ENCODE measurements at regions not wholly inside any gene's neighbourhood (a gene's known extent, or its start where the extent isn't known, plus 50 kb on each side); places are given as distances from the start of the nearest gene placed in this dataset.
"Not testable (repeated sequence)": the region's sequence is repeated elsewhere in the genome, so short reads cannot be mapped to it uniquely, and the experiment has no call there.

- DNase-seq = no peak
Observed at GRCh38 chr16:51839727-51840462, 688.8 kb upstream of the SALL1 start.

DNA sequence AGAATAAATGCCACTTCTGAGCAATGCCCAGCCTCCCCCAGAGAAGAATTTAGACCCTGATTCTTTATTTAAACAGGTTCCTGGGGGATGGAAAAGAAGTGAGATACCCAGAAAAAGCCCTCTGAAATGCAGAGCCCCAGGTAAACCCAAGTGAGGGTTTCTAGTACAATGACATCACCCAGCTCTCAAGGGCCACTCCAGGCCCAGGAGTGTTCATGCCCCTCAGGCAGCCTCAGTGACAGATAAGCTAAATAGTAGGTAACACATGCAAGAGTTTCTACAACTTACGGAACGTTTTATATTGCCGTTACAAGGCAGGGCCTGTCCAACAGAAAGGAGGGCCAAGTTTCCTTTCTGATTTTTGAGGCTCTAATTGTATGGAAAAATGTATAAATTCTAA, 683.7 kb upstream of the SALL1 start:
- DNase-seq = no peak

DNA sequence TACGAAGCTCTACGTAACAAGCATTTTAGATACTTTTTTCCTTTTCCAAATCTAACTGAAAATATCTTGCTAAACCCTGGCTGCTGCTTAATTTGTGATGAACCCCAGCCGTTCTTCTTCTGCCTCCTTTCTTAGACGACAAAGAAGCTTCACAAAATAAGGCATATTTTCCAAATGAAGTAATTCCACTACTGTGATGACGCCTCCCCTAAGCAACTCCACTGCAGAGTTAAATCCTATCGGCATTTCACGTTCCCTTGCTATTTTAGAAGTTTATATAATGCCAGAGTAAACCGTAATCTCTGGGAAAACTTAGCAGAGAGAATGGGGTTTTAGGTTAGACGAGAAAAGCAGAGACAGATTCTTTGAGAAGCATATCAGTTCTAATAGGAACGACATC, 683.1 kb upstream of the SALL1 start:
- no peak for DNase-seq

GRCh38 chr16:51831595-51832367, 680.7 kb upstream of the SALL1 start:
- no peak for DNase-seq

DNA sequence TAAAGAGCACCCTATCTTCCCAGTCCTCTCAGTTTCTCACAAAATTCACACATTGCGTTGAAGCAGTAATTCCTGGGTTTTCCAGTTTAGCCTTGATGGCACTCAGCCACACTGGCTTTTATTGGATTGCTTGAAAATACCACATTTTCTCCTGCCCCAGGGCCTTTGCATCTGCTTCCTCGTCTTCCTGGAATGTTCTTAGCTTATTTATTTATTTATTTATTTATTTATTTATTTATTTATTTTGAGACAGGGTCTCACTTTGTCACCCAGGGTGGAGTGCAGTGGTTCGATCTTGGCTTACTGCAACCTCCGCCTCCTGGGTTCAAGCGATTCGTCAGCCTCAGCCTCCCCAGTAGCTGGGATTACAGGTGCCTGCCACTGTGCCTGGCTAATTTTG, 680.0 kb upstream of the SALL1 start:
- not testable (repeated sequence) for DNase-seq

DNA sequence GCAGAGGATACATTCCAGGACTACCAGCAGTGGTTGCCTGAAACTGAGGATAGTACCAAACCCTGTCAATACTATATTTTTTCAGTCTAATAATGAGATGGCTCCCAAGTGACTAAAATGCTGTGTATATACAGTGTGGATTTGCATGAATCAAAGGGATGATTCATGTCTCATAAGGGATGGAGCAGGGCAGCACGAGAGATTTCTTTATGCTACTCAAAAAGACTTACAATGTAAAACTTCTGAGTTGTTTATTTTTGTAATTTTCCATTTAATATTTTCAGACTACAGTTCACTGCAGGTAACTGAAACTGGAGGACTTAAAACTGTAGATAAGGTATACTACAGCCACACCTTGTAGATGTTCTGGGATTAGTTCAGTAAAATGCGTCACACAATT, 674.7 kb upstream of the SALL1 start:
- no peak for DNase-seq

- no peak for DNase-seq
Observed at GRCh38 chr16:51822471-51822870, 671.4 kb upstream of the SALL1 start.

DNA sequence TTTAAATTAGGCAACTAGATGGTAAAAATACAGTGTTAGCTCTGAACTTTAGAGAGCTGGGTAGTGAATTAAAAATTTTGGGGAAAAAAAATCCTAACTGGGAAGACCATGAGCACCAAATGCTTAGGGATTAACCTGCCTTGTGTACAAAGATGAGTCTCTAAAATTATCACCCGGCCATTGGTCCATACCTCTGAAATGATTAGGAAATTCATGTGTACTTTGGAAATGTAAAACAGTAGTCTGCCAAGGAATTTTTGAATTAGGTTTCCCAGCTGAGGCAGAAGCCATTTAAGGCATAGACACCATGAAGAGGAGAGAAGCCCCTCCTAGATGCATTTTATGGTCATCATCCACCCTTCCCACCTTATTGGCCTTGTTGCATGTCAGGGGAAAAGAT, 670.5 kb upstream of the SALL1 start:
- DNase-seq = no peak

DNA sequence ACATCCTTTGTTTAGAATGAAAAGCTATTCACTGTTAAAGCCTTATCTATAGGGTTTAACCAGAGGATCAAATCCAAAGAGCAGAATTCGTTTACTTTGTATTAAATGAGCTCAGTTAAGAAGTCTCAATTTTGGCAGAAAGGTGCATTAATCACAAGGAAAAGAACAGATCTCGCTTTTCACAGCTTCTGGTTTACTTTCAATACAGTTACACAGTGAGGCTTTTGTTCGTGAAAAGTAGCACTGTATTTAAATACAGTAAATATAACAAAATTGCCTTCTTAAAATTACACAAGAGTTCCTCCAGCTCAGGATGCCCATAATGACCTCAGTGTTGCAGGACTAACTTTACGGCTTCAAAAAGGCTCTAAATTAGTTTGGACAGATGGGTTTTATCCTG, 669.1 kb upstream of the SALL1 start:
- no peak for DNase-seq

- DNase-seq = peak in 1 of 2 experiments; percentile 3
Observed at GRCh38 chr16:51818342-51818944, 667.4 kb upstream of the SALL1 start.

DNA sequence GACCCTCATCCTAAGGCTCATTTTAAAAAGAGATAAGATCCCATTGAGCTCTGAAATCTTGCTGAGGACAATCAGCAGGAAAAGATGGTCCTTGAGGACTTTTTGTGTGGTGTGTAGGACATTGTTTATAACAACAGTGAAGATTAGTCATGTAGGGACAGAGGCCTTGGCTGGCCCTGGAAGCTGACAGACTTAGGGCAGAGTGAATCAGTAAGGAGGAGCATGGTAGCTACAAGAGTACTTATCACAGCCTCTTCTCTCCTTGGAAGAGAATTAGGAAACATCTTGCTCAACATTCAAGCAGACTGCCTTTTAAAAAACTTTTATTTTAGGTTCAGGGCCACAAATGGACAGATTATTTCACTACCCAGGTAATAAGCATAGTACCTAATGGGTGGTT, 665.9 kb upstream of the SALL1 start:
- no peak for DNase-seq

DNA sequence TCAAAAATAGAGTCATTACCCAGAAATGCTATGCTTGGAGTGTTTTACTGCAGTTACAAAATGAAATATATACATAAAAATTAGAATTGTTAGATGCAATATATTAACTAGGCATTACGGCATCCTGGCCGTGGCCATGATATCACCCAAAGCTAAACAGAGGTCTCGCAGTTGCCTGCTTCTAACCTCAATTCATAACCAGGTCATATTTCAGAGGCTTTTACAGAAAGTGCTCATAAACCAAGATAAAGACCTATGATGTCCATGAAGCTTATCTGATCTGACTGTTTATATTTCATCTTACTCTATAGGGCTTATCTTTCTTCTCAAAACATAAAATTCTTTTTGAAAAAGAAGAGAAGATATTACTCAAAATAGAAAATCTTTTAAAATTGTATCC, 664.5 kb upstream of the SALL1 start:
- no peak for DNase-seq

GRCh38 chr16:51814617-51815016, 663.5 kb upstream of the SALL1 start:
- DNase-seq = no peak

DNA sequence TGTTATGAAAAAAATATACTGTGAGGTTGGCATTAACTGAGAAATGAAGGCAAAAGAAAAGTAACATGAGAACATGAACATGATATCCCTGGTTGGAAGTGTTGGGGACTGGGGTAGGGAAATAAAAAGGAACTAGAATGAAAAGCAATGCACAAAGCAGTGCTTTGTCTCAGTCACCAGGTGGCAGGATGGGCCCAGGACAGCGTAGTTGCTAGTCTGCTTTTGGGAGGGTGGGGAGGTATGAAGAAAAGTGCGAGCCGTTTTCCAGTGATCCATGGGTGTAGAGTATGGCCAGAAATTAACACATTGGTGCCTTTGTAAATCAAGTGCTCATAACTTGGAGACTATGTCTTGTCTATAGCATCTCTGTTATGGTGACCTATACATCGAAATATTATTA, 662.5 kb upstream of the SALL1 start:
- DNase-seq = no peak

DNA sequence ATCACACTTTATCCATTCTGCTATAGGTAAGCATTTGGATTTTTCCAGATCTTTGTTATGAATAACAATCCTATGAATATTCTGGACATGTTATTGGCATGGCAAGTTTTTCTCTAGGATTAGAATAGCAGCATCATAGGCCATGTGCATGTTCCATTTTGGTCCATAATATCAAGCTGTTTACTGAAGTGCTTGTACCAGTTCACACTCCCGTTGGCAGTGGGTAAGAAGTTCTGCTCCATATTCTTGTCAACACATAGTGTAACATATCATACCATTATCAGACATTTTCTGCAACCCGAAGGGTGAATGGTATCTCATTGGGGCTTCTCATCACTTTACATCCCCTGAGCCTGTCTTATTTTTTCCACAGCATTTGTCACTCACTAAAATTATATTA, 661.9 kb upstream of the SALL1 start:
- no peak for DNase-seq

DNA sequence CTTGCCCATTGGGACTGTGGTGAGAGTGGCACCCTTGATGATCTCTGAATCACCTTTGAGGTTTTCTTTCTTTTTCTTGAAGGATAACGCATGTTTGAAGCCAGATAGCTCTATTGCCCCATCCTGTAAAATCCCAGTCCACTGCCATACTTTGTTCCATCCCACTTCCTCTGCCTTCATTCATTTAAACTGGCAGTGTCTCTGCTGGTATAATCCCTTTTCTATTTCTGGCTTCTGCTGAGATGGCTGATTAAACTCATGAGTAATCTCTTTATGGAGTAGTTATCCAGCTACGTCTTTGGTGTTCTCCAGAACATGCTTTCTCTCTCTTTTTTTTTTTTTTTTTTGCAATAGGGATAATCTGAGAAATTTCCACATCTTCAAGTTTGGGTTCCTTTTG, 656.5 kb upstream of the SALL1 start:
- no peak for DNase-seq

DNA sequence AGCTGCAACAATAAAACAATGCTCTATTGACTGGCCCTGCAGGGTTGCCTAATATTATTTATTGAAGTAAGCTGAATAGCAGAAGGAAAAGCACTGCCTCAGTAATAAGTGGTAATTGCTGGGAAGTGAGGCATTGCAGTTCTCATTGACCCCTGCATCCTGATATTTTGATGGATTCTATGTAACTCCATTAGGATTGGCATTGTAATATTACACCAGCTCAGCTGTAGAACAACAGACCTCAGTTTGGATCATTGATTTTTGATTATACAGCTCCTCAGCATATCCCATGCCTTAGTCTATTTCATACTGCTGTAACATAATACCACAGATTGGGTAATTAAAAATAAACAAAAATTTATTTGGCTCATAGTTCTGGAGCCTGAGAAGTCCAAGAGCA, 650.6 kb upstream of the SALL1 start:
- DNase-seq = no peak

DNA sequence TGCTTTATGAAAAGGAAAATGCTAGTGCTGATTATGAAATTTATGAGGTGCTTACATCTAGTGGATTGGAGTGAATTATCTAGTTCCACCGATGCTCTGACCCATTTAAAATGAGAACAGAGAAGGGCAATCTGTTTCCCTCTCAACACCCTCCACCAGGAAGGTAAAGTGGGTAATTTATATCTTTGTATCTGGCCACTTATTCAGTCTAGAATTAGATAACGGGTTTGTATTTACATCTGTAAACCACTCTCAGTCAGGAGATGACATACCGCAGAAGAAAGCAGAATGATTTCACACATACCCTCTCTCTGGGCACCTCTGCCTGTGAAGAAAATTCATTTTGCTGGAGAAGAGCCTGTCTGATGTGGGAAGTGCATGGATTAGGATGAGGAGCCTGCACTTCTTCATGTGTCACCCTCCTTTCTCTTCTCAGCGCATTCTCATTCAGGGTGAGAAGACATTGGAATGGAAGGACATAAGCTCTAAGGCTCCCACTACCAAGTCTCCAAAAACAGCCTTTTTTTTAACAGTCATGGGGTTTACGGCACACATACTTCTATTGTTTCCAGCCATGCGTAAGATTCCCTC, 646.7 kb upstream of the SALL1 start:
- no peak for DNase-seq

DNA sequence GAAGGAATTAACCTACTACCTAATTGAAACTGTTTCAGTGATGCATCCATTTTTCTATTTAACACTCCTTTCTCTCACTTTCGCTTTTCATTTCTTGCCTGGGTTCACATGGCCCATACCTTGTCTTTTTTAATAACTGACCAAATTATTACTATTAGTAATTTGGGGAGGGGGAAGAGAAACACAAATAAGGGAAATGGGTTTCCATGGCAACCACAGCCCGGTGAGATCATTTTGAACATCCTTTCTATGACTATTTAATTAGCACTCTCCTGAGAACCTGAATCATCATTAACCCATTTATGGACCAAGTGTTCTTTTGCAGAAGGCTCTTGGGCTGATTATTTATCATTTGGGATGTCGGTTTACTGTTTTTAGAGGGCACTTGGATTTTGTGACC, 628.2 kb upstream of the SALL1 start:
- no peak for DNase-seq

DNA sequence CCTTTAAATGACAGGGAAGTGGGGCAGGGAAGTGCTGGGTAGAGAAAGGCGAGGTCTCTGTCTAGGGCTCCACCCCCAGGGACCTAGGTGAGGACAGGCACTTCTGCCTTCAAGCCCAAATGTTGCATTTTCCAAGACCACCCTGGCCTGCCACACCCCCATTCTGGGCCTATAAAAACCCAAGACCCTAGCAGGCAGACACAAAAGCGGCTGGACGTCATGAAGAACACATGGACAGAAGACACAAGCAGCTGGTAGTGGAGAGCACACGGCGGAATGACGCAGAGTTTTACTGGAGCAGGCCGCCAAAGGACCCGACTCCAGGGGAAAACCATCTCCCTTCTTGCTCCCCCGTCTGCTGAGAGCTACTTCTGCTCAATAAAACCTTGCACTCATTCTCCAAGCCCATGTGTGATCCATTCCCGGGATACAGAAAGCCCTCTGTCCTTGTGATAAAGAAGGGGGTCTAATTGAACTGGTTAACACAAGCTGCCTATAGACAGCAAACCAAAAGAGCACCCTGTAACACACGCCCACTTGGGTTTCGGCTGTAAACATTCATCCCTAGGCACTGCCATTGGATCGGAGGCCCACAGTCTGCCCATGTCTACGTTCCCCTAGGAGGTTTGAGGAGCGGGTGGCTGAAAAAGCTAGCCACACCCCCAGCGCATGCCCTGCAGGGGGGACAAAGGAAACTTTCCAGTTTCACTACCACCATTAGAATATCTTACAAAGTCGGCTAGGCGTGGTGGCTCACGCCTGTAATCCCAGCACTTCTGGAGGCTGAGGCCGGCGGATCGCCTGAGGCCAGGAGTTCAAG, 622.2 kb upstream of the SALL1 start:
- DNase-seq = no peak

GRCh38 chr16:51766739-51767138, 615.7 kb upstream of the SALL1 start:
- no peak for DNase-seq

DNA sequence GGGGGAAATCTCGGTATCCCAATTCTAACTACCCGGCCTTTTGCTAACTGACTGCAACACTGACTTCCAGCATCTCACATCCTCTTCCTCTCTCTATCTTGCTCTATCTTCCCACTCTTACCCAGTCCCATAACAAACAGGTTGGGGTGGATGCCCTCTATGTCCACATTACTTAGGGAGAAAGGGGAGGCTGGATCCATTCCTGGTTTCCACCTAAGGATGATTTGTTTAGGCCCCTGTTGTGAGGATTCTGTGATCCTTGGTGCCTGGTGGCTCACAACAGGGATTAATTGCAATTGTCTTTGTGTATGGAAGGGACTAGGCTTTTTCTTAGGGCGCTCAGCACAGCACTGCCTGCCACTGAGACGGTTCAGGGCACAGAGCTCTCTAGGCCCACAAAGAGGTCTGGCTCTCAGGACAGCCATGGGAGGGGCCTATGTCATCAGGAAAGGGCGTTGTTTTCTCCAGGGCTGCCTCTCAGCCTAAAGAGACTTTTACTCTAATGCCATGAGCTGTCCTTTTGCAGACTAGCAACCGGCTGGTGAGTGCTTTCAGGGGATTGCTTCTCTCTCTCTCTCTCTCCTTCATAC, 612.1 kb upstream of the SALL1 start:
- DNase-seq = no peak
